SK-N-SH treated with all-trans-retinoic acid at 6 μM for 48 hours (cell line): ENCODE measurements at regions not wholly inside any gene's neighbourhood (a gene's known extent, or its start where the extent isn't known, plus 50 kb on each side); places are given as distances from the start of the nearest gene placed in this dataset.

Experiments
- ATAC-seq: fragments of 200-7000 bp; cut with Tn5 transposase; 3 replicates; pipeline ENCODE4 v1.9.1; 2020; ENCODE audit warnings: mild to moderate bottlenecking, moderate library complexity
- ARNTL ChIP-seq: fragments of 450-650 bp; formaldehyde crosslinking; IDR thresholded peaks from 2 replicates; pipeline ENCODE4 v1.5.0; 2020; ENCODE audit warnings: low read depth, mild to moderate bottlenecking, moderate library complexity, borderline replicate concordance
- BACH2 ChIP-seq: fragments of 250-450 bp; sonication (Bioruptor Pico); IDR thresholded peaks from 2 replicates; pipeline ENCODE4 v1.9.0; 2021; ENCODE audit warnings: mild to moderate bottlenecking, borderline replicate concordance
- CSDC2 ChIP-seq: fragments of 250-450 bp; sonication (Bioruptor Pico); IDR thresholded peaks from 2 replicates; pipeline ENCODE4 v1.5.0; 2020; ENCODE audit warnings: mild to moderate bottlenecking, moderate library complexity
- ESRRG ChIP-seq: fragments of 250-450 bp; sonication (Bioruptor Pico); IDR thresholded peaks from 2 replicates; pipeline ENCODE4 v1.6.1; 2021; ENCODE audit warnings: mild to moderate bottlenecking
- GLIS3 ChIP-seq: fragments of 250-450 bp; sonication (Bioruptor Pico); IDR thresholded peaks from 2 replicates; pipeline ENCODE4 v1.5.0; 2020; ENCODE audit warnings: mild to moderate bottlenecking, moderate library complexity
- ISL1 ChIP-seq: fragments of 250-450 bp; sonication (Bioruptor Pico); IDR thresholded peaks from 2 replicates; pipeline ENCODE4 v2.1.2; 2022; ENCODE audit warnings: mild to moderate bottlenecking, moderate library complexity
- OSR1 ChIP-seq: fragments of 250-450 bp; sonication (Bioruptor Pico); IDR thresholded peaks from 2 replicates; pipeline ENCODE4 v1.8.0; 2022; ENCODE audit warnings: moderate library complexity, mild to moderate bottlenecking, inconsistent platforms
- PPARA ChIP-seq: fragments of 250-450 bp; sonication (Bioruptor Pico); IDR thresholded peaks from 2 replicates; pipeline ENCODE4 v1.5.0; 2020; ENCODE audit warnings: mild to moderate bottlenecking, borderline replicate concordance
- RARB ChIP-seq: fragments of 250-450 bp; sonication (Bioruptor Pico); IDR thresholded peaks from 2 replicates; pipeline ENCODE4 v1.8.0; 2021; ENCODE audit warnings: mild to moderate bottlenecking, moderate library complexity
- SNAI2 ChIP-seq: fragments of 250-450 bp; sonication (Bioruptor Pico); IDR thresholded peaks from 2 replicates; pipeline ENCODE4 v1.5.0; 2020; ENCODE audit warnings: mild to moderate bottlenecking, moderate library complexity
- TCF4 ChIP-seq: fragments of 250-450 bp; sonication (Bioruptor Pico); IDR thresholded peaks from 2 replicates; pipeline ENCODE4 v1.8.0; 2021; ENCODE audit warnings: mild to moderate bottlenecking, moderate library complexity, borderline replicate concordance
- TOX ChIP-seq: fragments of 250-450 bp; sonication (Bioruptor Pico); IDR thresholded peaks from 2 replicates; pipeline ENCODE4 v1.8.0; 2021; ENCODE audit warnings: mild to moderate bottlenecking, moderate library complexity, borderline replicate concordance
- ZC3H10 ChIP-seq: fragments of 250-450 bp; sonication (Bioruptor Pico); IDR thresholded peaks from 2 replicates; pipeline ENCODE4 v1.5.1; 2021; ENCODE audit warnings: mild to moderate bottlenecking, moderate library complexity
- ZFP3 ChIP-seq: fragments of 250-450 bp; sonication (Bioruptor Pico); IDR thresholded peaks from 2 replicates; pipeline ENCODE4 v1.5.0; 2020; ENCODE audit warnings: mild to moderate bottlenecking, moderate library complexity
- ZFP30 ChIP-seq: fragments of 450-650 bp; formaldehyde crosslinking; IDR thresholded peaks from 2 replicates; pipeline ENCODE4 v1.5.0; 2022; ENCODE audit warnings: mild to moderate bottlenecking, moderate library complexity
- ZNF565 ChIP-seq: fragments of 450-650 bp; formaldehyde crosslinking; conservative IDR thresholded peaks from 2 replicates; pipeline ENCODE4 v1.5.0; 2020; ENCODE audit warnings: low read depth, mild to moderate bottlenecking, moderate library complexity
- ZNF8 ChIP-seq: fragments of 450-650 bp; formaldehyde crosslinking; IDR thresholded peaks from 2 replicates; pipeline ENCODE4 v1.5.0; 2020; ENCODE audit warnings: mild to moderate bottlenecking, moderate library complexity
- TF ChIP-seq, protein P1 (sequence below): fragments of 250-450 bp; sonication (Bioruptor Pico); IDR thresholded peaks from 2 replicates; pipeline ENCODE4 v1.5.1; 2021; ENCODE audit warnings: mild to moderate bottlenecking, moderate library complexity
- TF ChIP-seq, protein P2 (sequence below): fragments of 250-450 bp; sonication (Bioruptor Pico); IDR thresholded peaks from 2 replicates; pipeline ENCODE4 v1.5.0; 2020; ENCODE audit warnings: mild to moderate bottlenecking, moderate library complexity
- TF ChIP-seq, protein P3 (sequence below): fragments of 250-450 bp; sonication (Bioruptor Pico); IDR thresholded peaks from 2 replicates; pipeline ENCODE4 v1.8.0; 2020; ENCODE audit warnings: mild to moderate bottlenecking, moderate library complexity, borderline replicate concordance
- TF ChIP-seq, protein P4 (sequence below): fragments of 250-450 bp; sonication (Bioruptor Pico); IDR thresholded peaks from 2 replicates; pipeline ENCODE4 v1.5.1; 2020; ENCODE audit warnings: low read depth, mild to moderate bottlenecking, moderate library complexity

DNA sequence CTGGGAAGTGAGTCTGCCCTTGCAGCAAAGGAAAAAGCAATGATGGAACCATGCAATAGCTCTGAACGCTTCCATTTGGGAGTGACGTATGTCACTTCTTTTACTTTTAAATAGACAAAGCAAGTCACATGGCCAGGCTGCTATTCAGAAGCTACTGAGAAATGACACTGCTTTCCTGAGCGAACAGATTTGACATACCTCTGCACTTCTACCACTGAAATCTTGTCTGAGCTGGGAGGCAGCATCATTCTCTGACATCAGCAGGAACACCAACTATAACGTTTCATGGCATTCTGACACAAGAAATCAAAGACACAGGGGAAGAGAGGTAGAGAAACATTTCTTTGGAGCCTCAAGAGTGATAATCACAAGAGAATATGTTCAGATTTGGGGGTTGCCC lies 271.1 kb downstream of the SNX13 start:
- ATAC-seq: no peak
- TF ChIP-seq, protein P1, sequence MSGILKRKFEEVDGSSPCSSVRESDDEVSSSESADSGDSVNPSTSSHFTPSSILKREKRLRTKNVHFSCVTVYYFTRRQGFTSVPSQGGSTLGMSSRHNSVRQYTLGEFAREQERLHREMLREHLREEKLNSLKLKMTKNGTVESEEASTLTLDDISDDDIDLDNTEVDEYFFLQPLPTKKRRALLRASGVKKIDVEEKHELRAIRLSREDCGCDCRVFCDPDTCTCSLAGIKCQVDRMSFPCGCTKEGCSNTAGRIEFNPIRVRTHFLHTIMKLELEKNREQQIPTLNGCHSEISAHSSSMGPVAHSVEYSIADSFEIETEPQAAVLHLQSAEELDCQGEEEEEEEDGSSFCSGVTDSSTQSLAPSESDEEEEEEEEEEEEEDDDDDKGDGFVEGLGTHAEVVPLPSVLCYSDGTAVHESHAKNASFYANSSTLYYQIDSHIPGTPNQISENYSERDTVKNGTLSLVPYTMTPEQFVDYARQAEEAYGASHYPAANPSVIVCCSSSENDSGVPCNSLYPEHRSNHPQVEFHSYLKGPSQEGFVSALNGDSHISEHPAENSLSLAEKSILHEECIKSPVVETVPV (CRISPR knock-in tag): no peak
- no peak for TF ChIP-seq TOX (CRISPR knock-in tag)
- TF ChIP-seq GLIS3: no peak
- no peak for TF ChIP-seq PPARA (CRISPR knock-in tag)
- TF ChIP-seq RARB (CRISPR knock-in tag): no peak
- TF ChIP-seq ESRRG: no peak
- no peak for TF ChIP-seq ZFP30 (CRISPR knock-in tag)
- TF ChIP-seq, protein P2, sequence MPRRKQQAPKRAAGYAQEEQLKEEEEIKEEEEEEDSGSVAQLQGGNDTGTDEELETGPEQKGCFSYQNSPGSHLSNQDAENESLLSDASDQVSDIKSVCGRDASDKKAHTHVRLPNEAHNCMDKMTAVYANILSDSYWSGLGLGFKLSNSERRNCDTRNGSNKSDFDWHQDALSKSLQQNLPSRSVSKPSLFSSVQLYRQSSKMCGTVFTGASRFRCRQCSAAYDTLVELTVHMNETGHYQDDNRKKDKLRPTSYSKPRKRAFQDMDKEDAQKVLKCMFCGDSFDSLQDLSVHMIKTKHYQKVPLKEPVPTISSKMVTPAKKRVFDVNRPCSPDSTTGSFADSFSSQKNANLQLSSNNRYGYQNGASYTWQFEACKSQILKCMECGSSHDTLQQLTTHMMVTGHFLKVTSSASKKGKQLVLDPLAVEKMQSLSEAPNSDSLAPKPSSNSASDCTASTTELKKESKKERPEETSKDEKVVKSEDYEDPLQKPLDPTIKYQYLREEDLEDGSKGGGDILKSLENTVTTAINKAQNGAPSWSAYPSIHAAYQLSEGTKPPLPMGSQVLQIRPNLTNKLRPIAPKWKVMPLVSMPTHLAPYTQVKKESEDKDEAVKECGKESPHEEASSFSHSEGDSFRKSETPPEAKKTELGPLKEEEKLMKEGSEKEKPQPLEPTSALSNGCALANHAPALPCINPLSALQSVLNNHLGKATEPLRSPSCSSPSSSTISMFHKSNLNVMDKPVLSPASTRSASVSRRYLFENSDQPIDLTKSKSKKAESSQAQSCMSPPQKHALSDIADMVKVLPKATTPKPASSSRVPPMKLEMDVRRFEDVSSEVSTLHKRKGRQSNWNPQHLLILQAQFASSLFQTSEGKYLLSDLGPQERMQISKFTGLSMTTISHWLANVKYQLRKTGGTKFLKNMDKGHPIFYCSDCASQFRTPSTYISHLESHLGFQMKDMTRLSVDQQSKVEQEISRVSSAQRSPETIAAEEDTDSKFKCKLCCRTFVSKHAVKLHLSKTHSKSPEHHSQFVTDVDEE (CRISPR knock-in tag): no peak
- no peak for TF ChIP-seq ARNTL (CRISPR knock-in tag)
- TF ChIP-seq, all 23 proteins: peak for 0

DNA sequence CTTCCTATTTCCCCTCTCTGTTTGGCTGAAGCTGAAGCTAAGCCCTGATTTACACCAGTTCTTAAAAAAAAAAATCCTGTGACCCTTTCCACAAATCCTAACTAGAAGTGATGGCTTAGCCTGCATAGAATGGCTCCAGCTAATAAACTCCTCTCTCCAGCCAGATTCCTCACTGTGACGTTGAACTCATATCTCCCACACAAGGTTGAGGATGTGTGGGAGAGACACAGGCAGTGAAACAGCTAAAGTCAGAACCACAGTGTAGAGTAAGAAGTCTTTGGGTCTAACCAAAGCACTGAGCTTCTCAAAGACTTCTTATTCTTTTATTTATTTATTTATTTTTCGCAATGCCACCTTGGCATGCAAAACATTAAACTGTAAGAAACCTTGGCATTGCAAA lies 268.3 kb downstream of the SNX13 start:
- no peak for ATAC-seq
- TF ChIP-seq RARB (CRISPR knock-in tag) (no peak), PPARA (CRISPR knock-in tag) (no peak), OSR1 (CRISPR knock-in tag) (no peak)
- TF ChIP-seq, protein P3, sequence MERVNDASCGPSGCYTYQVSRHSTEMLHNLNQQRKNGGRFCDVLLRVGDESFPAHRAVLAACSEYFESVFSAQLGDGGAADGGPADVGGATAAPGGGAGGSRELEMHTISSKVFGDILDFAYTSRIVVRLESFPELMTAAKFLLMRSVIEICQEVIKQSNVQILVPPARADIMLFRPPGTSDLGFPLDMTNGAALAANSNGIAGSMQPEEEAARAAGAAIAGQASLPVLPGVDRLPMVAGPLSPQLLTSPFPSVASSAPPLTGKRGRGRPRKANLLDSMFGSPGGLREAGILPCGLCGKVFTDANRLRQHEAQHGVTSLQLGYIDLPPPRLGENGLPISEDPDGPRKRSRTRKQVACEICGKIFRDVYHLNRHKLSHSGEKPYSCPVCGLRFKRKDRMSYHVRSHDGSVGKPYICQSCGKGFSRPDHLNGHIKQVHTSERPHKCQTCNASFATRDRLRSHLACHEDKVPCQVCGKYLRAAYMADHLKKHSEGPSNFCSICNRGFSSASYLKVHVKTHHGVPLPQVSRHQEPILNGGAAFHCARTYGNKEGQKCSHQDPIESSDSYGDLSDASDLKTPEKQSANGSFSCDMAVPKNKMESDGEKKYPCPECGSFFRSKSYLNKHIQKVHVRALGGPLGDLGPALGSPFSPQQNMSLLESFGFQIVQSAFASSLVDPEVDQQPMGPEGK (CRISPR knock-in tag): no peak

DNA sequence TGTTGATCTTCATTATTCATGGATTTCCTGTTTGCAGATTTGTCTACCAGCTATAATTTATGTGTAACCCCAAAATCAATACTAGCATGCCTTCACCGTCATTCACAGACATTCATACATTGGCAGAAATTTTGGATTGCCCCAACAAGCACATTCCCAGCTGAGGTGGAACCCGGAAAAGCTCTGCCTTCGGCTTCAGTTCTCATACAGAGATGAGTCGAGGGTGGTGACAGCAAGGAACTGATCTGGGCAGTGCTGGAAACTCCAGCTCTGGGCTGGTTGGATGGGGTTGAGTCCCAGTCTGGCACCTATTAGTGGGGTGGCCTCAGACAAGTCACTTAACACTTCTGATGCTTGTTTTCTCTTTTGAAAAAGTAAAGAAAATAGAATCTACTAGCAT lies 267.5 kb downstream of the SNX13 start:
- ATAC-seq: no peak
- TF ChIP-seq PPARA (CRISPR knock-in tag) (no peak), ISL1 (no peak), GLIS3 (no peak), ESRRG (no peak), OSR1 (CRISPR knock-in tag) (no peak), ZFP3 (CRISPR knock-in tag) (no peak), CSDC2 (CRISPR knock-in tag) (no peak), ZFP30 (CRISPR knock-in tag) (no peak), TCF4 (CRISPR knock-in tag) (no peak), ZNF565 (no peak), TOX (CRISPR knock-in tag) (no peak), BACH2 (CRISPR knock-in tag) (no peak), SNAI2 (no peak), RARB (CRISPR knock-in tag) (no peak), ZNF8 (CRISPR knock-in tag) (no peak), ZC3H10 (no peak), ARNTL (CRISPR knock-in tag) (no peak)
- TF ChIP-seq, protein P4, sequence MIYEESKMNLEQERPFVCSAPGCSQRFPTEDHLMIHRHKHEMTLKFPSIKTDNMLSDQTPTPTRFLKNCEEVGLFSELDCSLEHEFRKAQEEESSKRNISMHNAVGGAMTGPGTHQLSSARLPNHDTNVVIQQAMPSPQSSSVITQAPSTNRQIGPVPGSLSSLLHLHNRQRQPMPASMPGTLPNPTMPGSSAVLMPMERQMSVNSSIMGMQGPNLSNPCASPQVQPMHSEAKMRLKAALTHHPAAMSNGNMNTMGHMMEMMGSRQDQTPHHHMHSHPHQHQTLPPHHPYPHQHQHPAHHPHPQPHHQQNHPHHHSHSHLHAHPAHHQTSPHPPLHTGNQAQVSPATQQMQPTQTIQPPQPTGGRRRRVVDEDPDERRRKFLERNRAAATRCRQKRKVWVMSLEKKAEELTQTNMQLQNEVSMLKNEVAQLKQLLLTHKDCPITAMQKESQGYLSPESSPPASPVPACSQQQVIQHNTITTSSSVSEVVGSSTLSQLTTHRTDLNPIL (CRISPR knock-in tag): no peak
- TF ChIP-seq, protein P1 (CRISPR knock-in tag): no peak
